NCI-H460 (cell line): ENCODE measurements at regions not wholly inside any gene's neighbourhood (a gene's known extent, or its start where the extent isn't known, plus 50 kb on each side); places are given as distances from the start of the nearest gene placed in this dataset.

ENCODE experiments used
- DNase-seq: peaks from one replicate; pipeline ENCODE4 v3.0.0-alpha.2; 2016; ENCODE audit warnings: low read depth; ENCODE audit errors: extremely low read depth

- no peak for DNase-seq
These were observed 60.6 kb upstream of the TRPC7 start for GRCh38 chr5:136425921-136426320.

GRCh38 chr5:136424835-136425584 lies 59.7 kb upstream of the TRPC7 start:
- peak; percentile 80 for DNase-seq

- DNase-seq, result no peak
These were observed 58.7 kb upstream of the TRPC7 start for GRCh38 chr5:136423944-136424606.

GRCh38 chr5:136420168-136420898 lies 55.0 kb upstream of the TRPC7 start:
- DNase-seq, result no peak

- no peak for DNase-seq
These were observed 53.0 kb upstream of the TRPC7 start for GRCh38 chr5:136418301-136418700.
